ENCODE measurements at regions not wholly inside any gene's neighbourhood (a gene's known extent, or its start where the extent isn't known, plus 50 kb on each side); places are given as distances from the start of the nearest gene placed in this dataset.

DNA sequence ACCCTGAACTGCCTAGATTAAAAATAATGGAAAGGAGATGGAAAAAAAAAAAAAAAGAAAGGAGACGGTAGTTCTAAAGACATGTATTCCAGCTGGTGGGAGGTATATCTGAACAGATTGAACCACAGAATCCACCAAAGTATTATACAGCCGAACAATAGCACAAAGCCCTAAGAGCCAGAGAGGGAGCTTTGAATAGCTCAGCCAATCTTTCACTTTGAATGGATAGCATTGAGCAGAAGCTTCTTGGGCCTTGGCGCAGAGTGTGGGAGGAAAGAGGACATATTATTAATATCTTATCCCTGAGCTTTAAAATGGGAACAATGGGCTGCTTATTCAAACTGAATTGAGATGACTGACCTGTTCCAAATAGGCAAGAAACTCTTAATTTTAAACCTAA lies 147.8 kb upstream of the PAQR3 start:
- intact Hi-C loops (cut with micrococcal nuclease) (no loop called here), in situ Hi-C loops (cut with MboI) (no loop called here)
- Histone ChIP-seq H4K20me1 (replicated peaks; ENCODE audit: control insufficient read depth, insufficient read depth, low read length) (no peaks in the 10 kb centered on the region), H3K36me3 (ENCODE audit: control insufficient read depth, insufficient read depth, low read length) (no peaks in the 10 kb centered on the region), H2AFZ (ENCODE audit: low read depth, low read length) (no peak overlapping the region), H3K4me2 (ENCODE audit: insufficient read depth, low read length) (no peak overlapping the region), H3K27me3 (ENCODE audit: control insufficient read depth in 2 of 2, insufficient read depth in 2 of 2, low read length in 2 of 2) (no peaks in the 10 kb centered on the region), H3K27ac (ENCODE audit: extremely low read depth, low read depth, low read length) (no peak overlapping the region), H3K9ac (ENCODE audit: insufficient read depth in 1 of 2, low read depth in 2 of 2, low read length in 2 of 2) (no peak overlapping the region), H3K9me1 (ENCODE audit: control insufficient read depth, insufficient read depth, low read length) (no peaks in the 10 kb centered on the region), H3K79me2 (ENCODE audit: control insufficient read depth, insufficient read depth, low read length) (no peaks in the 10 kb centered on the region), H3K9me3 (replicated peaks; ENCODE audit: control insufficient read depth, insufficient read depth, low read depth, low read length) (peaks cover 5% of the 10 kb centered on the region), H3K4me1 (replicated peaks in 1 of 2; ENCODE audit: control insufficient read depth in 2 of 2, insufficient read depth in 2 of 2, low read length in 2 of 2) (no peaks in the 10 kb centered on the region), H3K4me3 (no peak overlapping the region)
- no peak for DNase-seq (ENCODE audit: extremely low read depth in 1 of 4, low spot score in 3 of 4)
- no peak for FAIRE-seq
- ATAC-seq, result no peak
- 38% methylated on average over 3 of the region's 3 CpGs for WGBS (ENCODE audit: insufficient coverage, low coverage, missing lambda C conversion rate)
- TF ChIP-seq FOXK2 (conservative IDR thresholded peaks at IDR 0.05 in 1 of 2, IDR thresholded peaks at IDR 0.05 in 1 of 2; ENCODE audit: low read depth in 2 of 2), result no peak
- TF ChIP-seq, protein P1, sequence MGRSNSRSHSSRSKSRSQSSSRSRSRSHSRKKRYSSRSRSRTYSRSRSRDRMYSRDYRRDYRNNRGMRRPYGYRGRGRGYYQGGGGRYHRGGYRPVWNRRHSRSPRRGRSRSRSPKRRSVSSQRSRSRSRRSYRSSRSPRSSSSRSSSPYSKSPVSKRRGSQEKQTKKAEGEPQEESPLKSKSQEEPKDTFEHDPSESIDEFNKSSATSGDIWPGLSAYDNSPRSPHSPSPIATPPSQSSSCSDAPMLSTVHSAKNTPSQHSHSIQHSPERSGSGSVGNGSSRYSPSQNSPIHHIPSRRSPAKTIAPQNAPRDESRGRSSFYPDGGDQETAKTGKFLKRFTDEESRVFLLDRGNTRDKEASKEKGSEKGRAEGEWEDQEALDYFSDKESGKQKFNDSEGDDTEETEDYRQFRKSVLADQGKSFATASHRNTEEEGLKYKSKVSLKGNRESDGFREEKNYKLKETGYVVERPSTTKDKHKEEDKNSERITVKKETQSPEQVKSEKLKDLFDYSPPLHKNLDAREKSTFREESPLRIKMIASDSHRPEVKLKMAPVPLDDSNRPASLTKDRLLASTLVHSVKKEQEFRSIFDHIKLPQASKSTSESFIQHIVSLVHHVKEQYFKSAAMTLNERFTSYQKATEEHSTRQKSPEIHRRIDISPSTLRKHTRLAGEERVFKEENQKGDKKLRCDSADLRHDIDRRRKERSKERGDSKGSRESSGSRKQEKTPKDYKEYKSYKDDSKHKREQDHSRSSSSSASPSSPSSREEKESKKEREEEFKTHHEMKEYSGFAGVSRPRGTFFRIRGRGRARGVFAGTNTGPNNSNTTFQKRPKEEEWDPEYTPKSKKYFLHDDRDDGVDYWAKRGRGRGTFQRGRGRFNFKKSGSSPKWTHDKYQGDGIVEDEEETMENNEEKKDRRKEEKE (IDR thresholded peaks at IDR 0.05; ENCODE audit: borderline replicate concordance in 1 of 2, control insufficient read depth in 1 of 2, low read depth in 2 of 2, low read length in 1 of 2), result no peak
- TF ChIP-seq, protein P2, sequence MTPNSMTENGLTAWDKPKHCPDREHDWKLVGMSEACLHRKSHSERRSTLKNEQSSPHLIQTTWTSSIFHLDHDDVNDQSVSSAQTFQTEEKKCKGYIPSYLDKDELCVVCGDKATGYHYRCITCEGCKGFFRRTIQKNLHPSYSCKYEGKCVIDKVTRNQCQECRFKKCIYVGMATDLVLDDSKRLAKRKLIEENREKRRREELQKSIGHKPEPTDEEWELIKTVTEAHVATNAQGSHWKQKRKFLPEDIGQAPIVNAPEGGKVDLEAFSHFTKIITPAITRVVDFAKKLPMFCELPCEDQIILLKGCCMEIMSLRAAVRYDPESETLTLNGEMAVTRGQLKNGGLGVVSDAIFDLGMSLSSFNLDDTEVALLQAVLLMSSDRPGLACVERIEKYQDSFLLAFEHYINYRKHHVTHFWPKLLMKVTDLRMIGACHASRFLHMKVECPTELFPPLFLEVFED (CRISPR knock-in tag; conservative IDR thresholded peaks at IDR 0.05), result no peak
- no peak for TF ChIP-seq ESRRA (IDR thresholded peaks at IDR 0.05; ENCODE audit: borderline replicate concordance, low read depth)
- TF ChIP-seq PPARD (CRISPR knock-in tag; IDR thresholded peaks at IDR 0.05), result no peak
- no peak for TF ChIP-seq ZNF274 (IDR thresholded peaks at IDR 0.05; ENCODE audit: borderline replicate concordance, low read depth, low read length)
- no peak for TF ChIP-seq KDM4B (IDR thresholded peaks at IDR 0.05; ENCODE audit: borderline replicate concordance in 2 of 2, low read depth in 1 of 2)
- no peak for TF ChIP-seq EWSR1 (IDR thresholded peaks at IDR 0.05; ENCODE audit: borderline replicate concordance, low read depth, partially characterized antibody)
- TF ChIP-seq HDAC2 (IDR thresholded peaks at IDR 0.05), result no peak
- no peak for TF ChIP-seq ZNF707 (CRISPR knock-in tag; conservative IDR thresholded peaks at IDR 0.05)
- no peak for TF ChIP-seq NELFE (IDR thresholded peaks at IDR 0.05; ENCODE audit: insufficient read depth, insufficient read length)
- TF ChIP-seq CBX1 (IDR thresholded peaks at IDR 0.05; ENCODE audit: low read depth), result no peak
- no peak for TF ChIP-seq TAF9B (IDR thresholded peaks at IDR 0.05; ENCODE audit: partially characterized antibody)
- no peak for TF ChIP-seq ZNF263 (CRISPR knock-in tag; IDR thresholded peaks at IDR 0.05; ENCODE audit: borderline replicate concordance)
- ChIA-PET CTCF (ENCODE audit: low intra/inter-chr PET ratio) (no interaction called here), POLR2A (no interaction called here)
- BruUV-seq (replicated peaks), result no TSS peak

All from K562 (cell line).